Hippocampal formation (tissue), 2 donors: ENCODE measurements at regions not wholly inside any gene's neighbourhood (a gene's known extent, or its start where the extent isn't known, plus 50 kb on each side); places are given as distances from the start of the nearest gene placed in this dataset.
"Not testable (repeated sequence)": the region's sequence is repeated elsewhere in the genome, so short reads cannot be mapped to it uniquely, and the experiment has no call there.

Experiments
- DNase-seq, 2 donors: peaks; one replicate each; lab custom pipeline; 2025; lab: John Stamatoyannopoulos, UW

- DNase-seq = no peak
These were observed 54.7 kb upstream of the ARSJ start for GRCh38 chr4:114034189-114034588.

- no peak for DNase-seq
These were observed 57.0 kb upstream of the ARSJ start for GRCh38 chr4:114036426-114036825.

- no peak for DNase-seq
These were observed 57.4 kb upstream of the ARSJ start for GRCh38 chr4:114036864-114037263.

GRCh38 chr4:114037988-114038387 is 58.5 kb upstream of the ARSJ start:
- DNase-seq = no peak

GRCh38 chr4:114038762-114039387 is 59.4 kb upstream of the ARSJ start:
- no peak for DNase-seq

GRCh38 chr4:114040319-114041116 is 61.1 kb upstream of the ARSJ start:
- DNase-seq = no peak

GRCh38 chr4:114041117-114041475 is 61.6 kb upstream of the ARSJ start:
- no peak for DNase-seq

GRCh38 chr4:114043116-114043515 is 63.7 kb upstream of the ARSJ start:
- DNase-seq = no peak

GRCh38 chr4:114044351-114044750 is 64.9 kb upstream of the ARSJ start:
- DNase-seq = not testable (repeated sequence)

- no peak for DNase-seq
These were observed 66.9 kb upstream of the ARSJ start for GRCh38 chr4:114046331-114046730.

GRCh38 chr4:114048154-114048553 is 68.7 kb upstream of the ARSJ start:
- DNase-seq = not testable (repeated sequence)

- no peak for DNase-seq
These were observed 72.8 kb upstream of the ARSJ start for GRCh38 chr4:114052227-114052626.

GRCh38 chr4:114056599-114056998 is 77.2 kb upstream of the ARSJ start:
- DNase-seq = no peak

- DNase-seq = no peak
These were observed 78.3 kb upstream of the ARSJ start for GRCh38 chr4:114057746-114058145.

GRCh38 chr4:114062499-114062898 is 83.1 kb upstream of the ARSJ start:
- no peak for DNase-seq

- DNase-seq = no peak
These were observed 93.3 kb upstream of the ARSJ start for GRCh38 chr4:114072781-114073180.

- no peak for DNase-seq
These were observed 97.6 kb upstream of the ARSJ start for GRCh38 chr4:114076899-114077570.

GRCh38 chr4:114077610-114078009 is 98.2 kb upstream of the ARSJ start:
- DNase-seq = no peak

- DNase-seq = no peak
These were observed 99.2 kb upstream of the ARSJ start for GRCh38 chr4:114078636-114079035.

- no peak for DNase-seq
These were observed 102.3 kb upstream of the ARSJ start for GRCh38 chr4:114081783-114082182.

GRCh38 chr4:114082348-114082747 is 102.9 kb upstream of the ARSJ start:
- no peak for DNase-seq

GRCh38 chr4:114085611-114086345 is 106.3 kb upstream of the ARSJ start:
- no peak for DNase-seq
